ENCODE measurements at regions not wholly inside any gene's neighbourhood (a gene's known extent, or its start where the extent isn't known, plus 50 kb on each side); places are given as distances from the start of the nearest gene placed in this dataset.

DNA sequence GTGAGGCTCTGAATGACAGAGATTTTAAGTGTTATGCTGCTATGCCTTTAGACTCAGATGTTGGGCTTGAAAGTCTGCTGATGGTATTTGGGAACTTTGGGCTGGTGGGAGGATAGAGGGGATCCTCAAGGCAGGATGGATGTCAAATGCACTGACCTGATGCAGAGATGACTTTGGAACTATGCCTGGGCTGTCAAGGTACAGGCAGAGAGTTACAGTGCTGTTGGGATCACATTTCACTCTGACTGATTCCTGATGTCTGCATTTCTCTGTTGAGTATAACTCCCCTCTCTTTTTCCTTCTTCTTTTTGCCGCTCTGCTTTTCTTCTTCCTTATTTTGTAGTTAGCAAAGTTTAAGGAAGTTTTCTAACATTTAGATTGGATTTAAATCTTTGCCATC is 271.8 kb upstream of the ARX start:
- TF ChIP-seq, protein P1, sequence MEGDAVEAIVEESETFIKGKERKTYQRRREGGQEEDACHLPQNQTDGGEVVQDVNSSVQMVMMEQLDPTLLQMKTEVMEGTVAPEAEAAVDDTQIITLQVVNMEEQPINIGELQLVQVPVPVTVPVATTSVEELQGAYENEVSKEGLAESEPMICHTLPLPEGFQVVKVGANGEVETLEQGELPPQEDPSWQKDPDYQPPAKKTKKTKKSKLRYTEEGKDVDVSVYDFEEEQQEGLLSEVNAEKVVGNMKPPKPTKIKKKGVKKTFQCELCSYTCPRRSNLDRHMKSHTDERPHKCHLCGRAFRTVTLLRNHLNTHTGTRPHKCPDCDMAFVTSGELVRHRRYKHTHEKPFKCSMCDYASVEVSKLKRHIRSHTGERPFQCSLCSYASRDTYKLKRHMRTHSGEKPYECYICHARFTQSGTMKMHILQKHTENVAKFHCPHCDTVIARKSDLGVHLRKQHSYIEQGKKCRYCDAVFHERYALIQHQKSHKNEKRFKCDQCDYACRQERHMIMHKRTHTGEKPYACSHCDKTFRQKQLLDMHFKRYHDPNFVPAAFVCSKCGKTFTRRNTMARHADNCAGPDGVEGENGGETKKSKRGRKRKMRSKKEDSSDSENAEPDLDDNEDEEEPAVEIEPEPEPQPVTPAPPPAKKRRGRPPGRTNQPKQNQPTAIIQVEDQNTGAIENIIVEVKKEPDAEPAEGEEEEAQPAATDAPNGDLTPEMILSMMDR (IDR thresholded peaks at IDR 0.05) = no peak
- TF ChIP-seq POLR2A (IDR thresholded peaks at IDR 0.05) = no peak
